Keratinocyte (primary cell): ENCODE measurements at regions not wholly inside any gene's neighbourhood (a gene's known extent, or its start where the extent isn't known, plus 50 kb on each side); places are given as distances from the start of the nearest gene placed in this dataset.

Experiments used
- EZH2 ChIP-seq: IDR thresholded peaks from one replicate; pipeline ENCODE4 v1.6.1; 2012; ENCODE audit warnings: inconsistent platforms, mild to moderate bottlenecking, low read length, moderate library complexity
- TF ChIP-seq, protein P1 (sequence below), 3 experiments: IDR thresholded peaks in 1 of 3; conservative IDR thresholded peaks in 1 of 3; optimal IDR thresholded peaks in 1 of 3; 2 replicates in 2 of 3; 3 replicates in 1 of 3; pipeline versions ENCODE3 to v1.5.1; 2011; ENCODE audit warnings: low read length in 3 of 3, mild to moderate bottlenecking in 3 of 3, moderate library complexity in 2 of 3, control low read depth in 1 of 3, inconsistent platforms in 1 of 3; ENCODE audit not compliant: insufficient read depth in 2 of 3; ENCODE audit errors: extremely low read depth in 1 of 3

DNA sequence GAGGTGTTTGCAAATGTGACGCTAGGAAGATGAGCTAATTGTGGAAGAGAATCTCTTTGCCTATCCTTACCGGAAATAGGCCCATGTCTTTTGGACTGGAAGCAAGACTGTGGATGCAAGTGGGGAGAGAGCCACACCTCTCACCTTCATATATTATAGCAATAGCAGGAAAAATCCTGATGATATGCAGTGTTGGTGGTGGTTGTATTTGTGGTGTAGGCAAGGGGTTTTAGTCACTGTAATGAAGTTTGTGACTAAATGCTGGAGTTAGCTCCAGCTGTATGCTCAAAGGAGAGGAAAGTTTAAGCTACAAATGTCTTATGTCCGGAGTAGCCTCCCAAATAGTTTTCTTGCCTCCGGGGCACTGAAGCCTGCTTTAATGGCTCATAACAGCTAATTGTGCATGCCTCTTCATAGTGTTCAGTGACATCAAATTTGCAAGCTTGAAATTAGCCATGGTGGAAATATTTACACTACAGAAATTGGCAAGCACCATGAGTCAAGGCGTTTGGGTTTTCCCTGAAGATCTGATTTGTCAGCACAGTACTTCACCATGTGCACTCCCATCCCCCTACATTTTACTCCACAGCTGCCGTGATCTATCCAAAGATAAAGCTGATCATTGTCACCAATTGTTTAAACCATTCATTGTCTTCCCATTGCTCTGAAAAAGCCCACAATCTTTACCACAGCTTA is 102.6 kb upstream of the ZNF644 start:
- TF ChIP-seq, protein P1, sequence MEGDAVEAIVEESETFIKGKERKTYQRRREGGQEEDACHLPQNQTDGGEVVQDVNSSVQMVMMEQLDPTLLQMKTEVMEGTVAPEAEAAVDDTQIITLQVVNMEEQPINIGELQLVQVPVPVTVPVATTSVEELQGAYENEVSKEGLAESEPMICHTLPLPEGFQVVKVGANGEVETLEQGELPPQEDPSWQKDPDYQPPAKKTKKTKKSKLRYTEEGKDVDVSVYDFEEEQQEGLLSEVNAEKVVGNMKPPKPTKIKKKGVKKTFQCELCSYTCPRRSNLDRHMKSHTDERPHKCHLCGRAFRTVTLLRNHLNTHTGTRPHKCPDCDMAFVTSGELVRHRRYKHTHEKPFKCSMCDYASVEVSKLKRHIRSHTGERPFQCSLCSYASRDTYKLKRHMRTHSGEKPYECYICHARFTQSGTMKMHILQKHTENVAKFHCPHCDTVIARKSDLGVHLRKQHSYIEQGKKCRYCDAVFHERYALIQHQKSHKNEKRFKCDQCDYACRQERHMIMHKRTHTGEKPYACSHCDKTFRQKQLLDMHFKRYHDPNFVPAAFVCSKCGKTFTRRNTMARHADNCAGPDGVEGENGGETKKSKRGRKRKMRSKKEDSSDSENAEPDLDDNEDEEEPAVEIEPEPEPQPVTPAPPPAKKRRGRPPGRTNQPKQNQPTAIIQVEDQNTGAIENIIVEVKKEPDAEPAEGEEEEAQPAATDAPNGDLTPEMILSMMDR (optimal IDR thresholded peaks at IDR 0.05 in 1 of 3, IDR thresholded peaks at IDR 0.05 in 1 of 3, conservative IDR thresholded peaks at IDR 0.05 in 1 of 3; ENCODE audit: extremely low read depth in 1 of 3, insufficient read depth in 2 of 3, low read length in 3 of 3) = no peak
- no peak for TF ChIP-seq EZH2
